NCI-H748 treated with DMSO at 0.1 percent for 48 hours (cell line): ENCODE measurements at regions not wholly inside any gene's neighbourhood (a gene's known extent, or its start where the extent isn't known, plus 50 kb on each side); places are given as distances from the start of the nearest gene placed in this dataset.
A peak's percentile ranks its signal among the peaks of the same experiment; 100 is the strongest.

Experiments
- DNase-seq: peaks from one replicate; lab custom pipeline; 2025; lab: John Stamatoyannopoulos, UW

DNA sequence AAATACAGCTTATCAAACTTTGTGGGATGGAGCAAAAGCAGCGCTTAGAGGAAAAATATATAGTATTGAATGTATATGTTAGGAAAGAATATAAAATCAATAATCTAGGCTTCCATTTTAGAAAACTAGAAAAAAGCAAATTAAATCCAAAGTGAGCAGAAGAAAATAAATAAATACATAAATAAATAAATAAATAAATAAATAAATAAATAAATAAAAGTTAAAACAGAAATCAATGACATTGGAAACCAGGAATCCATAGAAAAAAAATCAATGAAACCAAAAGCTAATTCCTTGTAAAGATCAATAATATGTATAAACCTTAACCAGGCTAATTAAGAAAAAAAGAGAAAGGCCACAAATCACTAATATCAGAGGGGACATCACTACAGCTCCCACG, 141.8 kb upstream of the C1QTNF7 start:
- no peak for DNase-seq

DNA sequence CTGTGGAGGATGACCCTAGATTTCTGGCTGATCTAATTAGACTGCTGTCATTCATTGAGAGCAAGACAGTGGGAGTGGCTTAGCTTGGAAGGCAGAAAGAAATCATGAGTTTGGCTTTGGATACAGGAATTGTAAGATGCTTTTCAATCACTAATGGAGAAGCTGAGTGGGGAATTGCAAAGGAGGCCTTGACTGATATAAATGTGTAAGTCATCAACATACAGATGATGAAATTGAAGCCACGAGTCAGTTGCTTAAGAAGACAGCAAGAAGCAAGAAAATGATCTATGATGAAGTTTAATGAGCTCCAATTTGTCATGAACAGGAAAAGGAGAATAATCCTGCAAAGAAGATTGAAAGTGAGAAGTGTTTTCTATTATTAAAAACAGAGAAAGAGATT, 136.7 kb upstream of the C1QTNF7 start:
- no peak for DNase-seq

DNA sequence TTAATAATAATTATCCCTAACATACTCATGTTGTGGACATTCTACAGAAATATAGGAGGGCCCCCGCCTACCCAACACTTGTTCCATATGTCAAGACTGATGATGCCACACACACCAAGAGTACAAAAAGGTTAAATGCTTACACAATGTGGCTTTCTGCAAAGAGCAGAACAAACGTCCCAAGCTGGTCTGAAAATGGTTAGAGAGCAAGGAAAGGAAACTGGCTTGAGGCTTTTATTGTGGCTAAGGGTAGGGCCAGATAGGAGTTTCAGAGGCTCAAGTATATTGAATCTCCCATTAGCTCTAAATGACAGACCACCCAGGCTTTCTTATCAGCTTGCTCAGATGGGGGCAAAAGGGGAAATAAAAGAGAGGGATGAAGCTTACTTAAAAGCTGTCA, 134.1 kb upstream of the C1QTNF7 start:
- no peak for DNase-seq

DNA sequence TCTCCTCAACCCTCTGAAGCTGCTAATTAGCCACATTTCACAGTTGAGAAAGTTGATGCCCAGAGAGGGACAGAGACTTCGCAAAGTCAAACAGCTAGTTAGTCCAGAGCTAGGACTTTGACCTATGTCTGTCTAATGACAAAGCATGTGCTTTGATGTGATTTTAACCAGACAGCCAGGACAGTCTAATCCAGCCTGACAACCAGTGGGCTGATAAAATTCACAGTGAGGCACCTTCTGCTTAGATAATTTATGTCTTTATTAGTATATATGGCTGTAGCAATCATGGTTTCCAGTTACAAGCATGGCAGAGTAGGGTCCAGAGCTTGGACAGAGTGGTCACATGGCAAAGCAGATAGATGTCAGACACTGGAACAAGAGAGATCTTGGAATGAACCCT, 133.6 kb upstream of the C1QTNF7 start:
- no peak for DNase-seq

DNA sequence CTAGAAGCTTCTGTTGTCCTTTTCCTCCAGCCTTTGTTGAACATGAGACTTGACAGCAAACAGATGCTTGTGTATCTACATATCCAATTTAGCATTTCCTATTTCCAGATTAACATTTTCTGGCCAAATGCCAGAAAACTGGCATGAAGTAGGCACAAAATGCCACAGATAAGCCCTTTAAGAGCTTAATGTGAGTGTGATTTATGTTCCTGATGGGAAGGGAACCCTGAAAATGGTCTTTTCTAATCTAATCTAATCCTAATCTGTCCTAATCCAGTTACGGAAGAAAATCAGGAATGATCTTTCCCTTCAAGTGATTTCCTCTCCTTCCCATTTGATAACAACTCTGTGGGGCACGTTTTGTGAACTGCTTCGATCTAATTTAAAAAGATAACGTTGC, 133.0 kb upstream of the C1QTNF7 start:
- DNase-seq, result no peak

DNA sequence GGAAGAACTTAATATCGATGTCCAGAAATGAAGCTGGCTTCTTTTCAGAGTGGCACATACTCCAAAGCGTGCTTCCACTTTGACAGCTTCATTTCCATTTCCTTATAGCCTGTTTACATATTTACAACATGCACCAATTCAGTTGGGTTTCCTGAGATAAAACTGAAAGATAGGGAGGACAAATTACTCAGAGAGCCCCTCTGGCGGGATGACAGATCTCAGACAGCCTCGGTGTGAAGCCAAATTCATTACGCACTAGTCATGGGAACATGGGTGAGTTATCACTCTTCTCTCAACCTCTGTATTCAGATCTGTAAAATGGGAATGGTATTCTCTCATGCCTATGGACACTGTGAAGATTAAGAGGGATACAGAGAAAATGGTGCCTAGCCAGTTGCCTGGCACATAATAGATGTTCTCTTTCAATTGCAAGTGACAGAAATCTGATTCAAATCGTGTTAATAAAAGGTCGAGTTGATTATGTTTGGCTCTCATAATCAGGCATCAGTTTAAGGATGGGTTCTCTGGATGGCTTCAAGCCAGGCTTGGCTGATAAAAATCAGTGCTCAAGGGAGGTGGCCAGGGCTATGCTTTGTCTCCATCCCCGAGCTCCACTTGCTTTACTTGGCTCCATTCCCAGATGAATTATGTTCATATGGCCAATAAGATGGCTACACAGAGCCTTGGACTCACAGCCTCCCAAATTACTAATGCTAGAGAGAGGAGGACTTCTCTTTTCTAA, 132.2 kb upstream of the C1QTNF7 start:
- DNase-seq, result peak; percentile 37

DNA sequence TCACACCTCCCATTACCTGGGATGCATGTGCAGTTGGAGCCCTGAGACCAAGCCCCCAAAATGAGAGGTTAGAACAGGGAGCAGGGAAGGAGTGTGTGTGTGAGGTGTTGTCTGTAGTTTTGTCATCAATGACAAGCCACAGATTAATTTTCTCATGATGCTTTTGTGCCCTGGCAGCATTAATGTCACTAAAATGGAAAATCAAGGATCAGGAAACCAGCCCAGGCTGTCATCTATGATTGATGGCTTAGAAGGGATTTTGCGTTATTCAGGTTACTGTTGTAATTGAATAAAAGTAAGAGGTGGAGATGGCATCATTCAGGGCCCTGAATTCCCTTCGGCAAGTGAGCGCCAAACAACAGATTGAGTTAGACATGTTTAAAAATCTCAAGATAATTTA, 130.5 kb upstream of the C1QTNF7 start:
- no peak for DNase-seq

DNA sequence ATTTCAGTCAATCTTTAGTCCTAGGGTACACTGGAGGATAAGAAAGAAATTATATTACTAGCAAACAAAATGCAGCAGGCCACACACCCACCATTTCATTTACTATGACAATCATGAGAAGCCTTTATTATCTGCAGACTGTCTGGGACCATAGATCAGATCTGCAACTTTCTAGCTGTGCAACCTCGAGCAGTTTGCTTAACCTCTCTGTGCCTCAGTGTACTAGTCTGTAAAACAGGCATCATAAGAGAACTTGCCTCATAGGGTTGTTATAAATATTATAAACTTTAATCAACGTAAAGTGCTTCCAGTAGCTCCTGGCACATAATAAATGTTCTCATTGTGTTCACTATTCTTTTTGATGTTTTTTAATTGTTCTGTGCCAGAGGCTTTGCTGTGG, 128.2 kb upstream of the C1QTNF7 start:
- DNase-seq, result no peak

DNA sequence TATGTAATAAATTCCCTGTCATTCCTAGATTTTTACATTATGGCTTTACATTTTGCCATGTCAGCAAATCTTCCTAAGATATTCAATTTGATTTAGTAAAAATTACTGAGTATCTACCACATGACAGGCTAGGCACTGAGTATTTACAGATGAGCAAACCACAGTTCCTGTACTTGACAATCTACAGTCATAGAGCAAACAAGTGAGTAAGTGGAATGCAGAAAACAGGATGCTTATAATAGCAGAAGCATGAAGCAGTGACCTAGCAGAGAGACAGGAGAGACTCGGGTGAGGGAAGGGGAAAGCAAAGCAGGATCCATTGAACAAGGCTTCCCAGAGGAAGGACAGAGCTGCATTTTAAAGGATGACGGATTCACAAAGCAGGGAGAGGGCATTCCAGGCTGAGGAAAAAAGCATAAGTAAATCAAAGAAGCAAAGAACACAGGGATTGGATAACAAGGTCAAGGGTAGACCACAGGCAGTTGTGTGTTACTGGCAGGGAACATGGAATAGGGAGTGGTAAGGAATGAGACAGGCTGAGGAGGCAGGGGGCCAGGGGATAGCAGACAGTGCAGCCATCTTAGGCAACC, 124.7 kb upstream of the C1QTNF7 start:
- no peak for DNase-seq

DNA sequence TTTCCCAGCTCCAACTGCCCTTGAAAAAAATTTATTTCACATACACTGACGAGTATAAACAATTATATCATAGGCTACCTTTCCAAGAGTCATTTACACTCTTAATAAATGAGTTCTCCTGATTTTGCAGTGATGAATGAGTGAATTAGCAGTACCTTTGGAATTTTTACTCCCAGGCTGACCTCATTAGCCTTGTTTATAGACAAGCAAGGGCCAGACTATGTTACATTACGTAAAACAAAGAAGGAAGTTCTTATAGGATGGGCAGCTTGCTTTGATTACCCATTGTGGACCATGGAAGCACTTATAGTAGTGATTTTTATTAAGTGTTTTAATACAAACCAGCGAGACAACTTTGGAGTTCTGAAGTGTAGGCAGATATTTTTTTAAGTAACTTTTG, 112.9 kb upstream of the C1QTNF7 start:
- no peak for DNase-seq

DNA sequence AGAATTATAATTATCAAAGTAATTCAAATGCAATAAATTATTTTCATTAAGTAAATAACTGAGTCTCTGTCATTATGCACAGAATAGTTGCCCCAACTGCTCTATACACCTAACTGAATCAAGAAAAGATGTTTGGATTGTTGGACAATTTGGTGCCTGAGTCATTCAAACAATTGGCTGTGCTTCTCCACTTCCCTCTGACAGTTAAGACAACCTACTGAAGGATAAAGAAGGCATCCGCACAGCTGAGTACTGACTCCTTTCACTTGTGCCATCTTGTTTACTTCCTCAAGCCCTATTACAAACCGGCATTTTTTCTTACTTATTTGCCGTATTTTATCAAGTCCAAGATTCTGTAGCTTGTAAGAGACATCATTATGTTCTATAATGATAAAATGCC, 110.6 kb upstream of the C1QTNF7 start:
- DNase-seq, result no peak

DNA sequence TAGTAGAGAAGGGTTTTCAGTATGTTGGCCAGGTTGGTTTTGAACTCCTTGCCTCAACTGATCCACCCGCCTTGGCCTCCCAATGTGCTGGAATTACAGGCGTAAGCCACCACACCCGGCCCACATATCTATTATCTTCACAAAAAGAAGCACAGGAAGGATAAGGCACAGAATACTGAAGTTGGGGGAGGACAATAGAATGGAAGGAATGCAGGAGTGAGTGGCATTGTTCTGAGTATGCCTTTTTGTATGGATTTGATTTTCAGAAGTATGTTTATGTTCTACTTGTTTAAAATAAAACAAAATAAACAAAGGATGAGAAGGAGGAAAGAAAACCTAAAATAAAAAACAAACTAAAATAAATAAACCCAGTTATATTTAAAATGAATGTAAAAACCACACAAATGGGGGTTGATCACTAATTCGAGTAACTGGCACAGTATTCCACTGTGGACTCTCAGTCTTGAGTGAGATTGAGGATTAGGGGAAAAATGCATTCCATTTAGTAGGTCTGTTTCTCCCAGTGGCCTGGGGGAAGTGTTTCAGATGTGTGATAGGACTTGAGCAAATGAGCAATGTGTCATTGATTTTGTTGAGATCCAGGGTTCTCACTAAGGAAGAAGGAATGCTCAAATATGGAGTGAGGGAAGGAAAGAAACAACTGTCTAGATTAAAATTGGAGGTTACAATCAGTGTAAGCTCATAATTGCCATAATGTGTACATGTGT, 109.0 kb upstream of the C1QTNF7 start:
- DNase-seq, result no peak

DNA sequence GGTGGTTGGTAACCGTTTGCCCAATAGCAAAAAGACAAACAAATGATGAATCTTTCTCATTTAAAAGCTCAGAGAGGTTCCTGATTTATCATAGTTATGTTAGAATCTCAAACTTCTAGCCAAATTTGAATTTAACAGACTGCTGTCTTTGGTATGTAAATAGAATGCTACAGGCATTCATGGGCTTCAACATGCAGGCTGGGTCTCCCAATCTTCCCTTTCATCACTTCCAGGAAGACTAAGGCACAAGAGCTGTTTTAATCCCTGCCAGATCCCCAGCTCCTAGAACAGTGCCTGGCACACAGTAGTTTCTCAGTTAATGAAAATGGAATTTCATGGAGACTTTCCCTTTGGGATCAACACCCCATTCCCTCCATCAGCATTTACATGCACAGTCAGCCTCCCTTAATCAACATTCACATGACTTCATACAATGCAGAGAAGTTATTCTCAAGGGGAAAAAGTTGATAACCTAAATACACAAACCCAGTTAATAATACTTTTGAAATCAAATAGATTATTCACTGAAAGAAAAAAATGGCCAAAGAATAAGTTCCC, 107.6 kb upstream of the C1QTNF7 start:
- no peak for DNase-seq

DNA sequence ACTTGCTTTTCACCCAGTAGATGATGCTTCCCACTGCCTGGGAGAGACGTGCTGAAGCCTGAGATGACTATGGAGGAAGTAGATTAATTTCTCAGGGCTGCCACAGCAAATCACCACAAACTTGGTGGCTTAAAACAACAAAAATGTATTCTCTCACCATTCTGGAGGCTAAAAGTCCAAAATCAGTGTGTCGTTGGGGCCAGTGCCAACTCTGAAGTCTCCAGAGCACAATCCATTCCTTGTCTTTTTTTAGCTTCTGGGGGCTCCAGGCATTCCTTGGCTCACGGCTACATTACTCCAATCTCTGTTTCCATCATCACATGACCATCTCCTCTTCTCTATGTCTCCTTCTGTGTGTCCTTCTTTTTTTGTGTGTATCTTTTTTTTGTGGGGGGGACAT, 105.8 kb upstream of the C1QTNF7 start:
- DNase-seq, result no peak

DNA sequence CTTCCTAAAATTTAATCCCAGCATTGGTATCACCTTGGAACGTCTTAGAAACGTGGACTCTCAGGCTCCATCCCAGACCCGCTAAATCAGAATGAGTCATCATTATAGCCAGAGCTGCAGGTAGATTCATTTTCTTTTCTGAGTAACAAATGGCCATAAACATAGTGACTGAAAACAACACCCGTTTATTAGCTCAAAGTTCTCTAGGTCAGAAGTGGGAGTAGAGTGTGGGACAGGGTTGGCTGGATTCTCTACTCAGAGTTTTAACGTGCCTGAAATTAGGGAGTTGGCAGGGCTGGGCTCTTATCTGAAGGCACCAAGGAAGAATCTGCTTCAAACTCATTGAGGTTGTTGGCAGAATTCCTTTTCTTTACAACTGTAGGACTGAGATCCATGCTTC, 101.8 kb upstream of the C1QTNF7 start:
- no peak for DNase-seq

DNA sequence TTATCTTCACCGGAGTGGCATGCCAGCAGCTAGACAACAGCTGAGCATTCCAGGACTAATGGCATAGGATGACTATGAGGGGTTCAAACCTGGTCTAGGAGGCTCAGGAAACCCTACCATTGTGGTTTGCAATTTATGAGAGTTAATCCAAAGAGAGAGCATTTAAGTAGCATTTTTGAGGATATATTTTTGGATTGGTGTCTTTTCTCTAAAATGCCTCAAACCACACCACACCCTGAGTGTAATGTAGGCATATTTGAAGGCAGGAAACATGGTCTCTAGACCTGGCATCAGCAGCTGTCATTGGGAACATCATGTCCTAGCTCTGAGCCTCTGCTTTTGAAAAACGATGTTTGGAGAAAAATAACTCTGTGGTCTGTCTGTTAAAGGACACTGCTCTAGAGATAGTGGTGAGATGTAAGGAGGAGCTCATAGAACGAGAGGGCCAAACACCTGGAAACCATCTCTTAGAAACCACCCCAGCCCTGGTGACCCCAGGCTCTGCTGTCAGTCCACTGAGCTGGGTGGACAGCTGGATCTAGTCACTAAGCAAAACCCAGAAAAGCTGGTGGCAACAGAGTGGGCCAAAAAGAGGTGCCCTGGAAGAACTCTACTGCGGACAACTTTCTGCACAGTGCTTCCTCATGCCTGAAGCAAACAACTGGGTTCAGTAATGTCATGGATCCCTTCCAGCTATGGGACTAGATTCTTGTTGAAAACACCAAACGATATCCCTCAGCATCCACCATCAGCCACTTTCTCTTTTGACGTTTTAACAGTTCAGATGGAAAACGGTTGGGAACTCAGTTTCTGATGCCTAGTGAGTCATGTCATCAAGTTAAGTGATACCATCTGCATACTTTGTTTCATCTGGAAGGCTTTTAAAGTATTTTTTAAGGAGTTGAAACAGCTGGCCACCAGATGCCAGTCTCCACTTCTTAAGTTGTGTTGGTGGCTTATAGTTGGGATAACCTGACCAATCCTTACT, 100.2 kb upstream of the C1QTNF7 start:
- no peak for DNase-seq

DNA sequence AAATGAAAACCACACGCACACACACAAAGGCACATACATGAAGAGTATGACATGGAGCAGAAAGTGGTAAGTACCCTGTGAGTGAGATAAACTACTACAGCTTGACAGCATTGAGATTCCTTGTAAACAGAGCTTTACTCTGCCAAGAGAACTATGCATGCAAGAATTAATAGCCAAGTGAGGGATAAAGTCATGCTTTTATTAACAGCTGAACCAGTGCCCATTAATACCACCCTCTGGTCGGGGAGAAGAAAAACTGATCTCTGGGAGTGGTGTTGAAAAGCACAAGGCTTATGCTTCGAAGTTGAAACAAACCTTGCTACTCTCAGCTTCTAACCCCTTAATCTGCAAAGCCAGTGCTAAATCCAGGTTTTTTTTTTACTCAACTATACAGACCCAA, 95.9 kb upstream of the C1QTNF7 start:
- DNase-seq, result no peak

DNA sequence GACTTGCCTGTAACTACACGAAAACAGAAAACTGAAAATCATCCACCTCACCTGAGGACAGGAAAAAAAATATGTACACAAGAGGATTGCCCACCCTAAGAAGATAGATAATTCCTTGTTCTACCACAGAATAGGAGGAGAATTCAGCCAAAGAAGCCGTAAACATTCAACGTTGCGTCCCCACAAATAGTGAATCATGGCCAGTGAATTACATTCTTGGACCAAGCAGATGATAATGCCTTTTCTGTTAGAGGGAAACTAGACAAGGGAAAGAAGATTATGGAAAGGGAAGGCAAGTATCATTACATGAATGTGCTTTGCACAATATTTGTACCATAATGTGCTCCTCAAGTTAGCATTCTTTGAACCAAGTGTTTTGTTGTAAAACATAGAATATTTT, 95.5 kb upstream of the C1QTNF7 start:
- DNase-seq, result no peak

DNA sequence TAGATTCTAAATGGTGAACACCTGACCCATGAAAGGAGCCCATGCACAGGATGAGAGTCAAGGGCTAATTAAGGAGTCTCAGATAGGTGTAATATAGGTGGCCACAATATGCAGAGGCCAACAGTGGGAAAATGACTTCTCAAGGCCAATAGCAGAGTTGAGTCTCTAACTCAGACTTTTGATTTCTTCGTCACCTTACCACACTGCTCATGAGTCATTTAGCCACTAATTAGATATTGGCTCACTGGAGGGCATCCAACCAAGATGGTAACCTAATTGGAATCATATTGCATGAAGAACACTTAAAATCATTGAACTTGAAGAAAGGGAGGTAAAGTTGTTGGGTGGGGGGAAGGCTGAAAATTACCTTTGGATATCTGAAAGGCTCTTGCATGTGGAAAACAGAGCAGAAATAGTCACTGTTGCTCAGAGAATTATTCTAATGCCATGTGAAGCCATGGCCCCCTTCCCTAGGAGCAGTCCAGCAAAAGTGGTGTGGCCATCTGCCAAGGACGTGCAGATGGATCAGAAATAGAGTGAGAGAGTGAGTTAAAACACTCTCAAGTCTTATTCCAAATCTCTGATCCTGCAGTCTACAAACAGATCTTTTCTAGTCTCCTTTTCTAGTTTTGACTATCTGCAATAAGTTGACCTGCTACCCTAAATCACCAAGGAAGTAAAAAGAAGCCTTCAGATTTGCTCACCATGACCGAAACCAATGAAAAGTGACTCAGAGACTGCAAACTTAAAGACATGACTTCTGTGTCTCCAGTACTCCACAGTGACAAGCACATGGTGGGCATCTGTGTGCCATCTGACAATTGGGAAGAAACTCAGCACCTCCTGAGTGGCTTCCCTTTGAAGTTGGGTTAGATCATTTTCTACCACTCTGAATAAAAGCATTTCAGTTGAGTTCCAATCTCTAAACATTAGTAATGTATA, 93.9 kb upstream of the C1QTNF7 start:
- DNase-seq, result no peak

DNA sequence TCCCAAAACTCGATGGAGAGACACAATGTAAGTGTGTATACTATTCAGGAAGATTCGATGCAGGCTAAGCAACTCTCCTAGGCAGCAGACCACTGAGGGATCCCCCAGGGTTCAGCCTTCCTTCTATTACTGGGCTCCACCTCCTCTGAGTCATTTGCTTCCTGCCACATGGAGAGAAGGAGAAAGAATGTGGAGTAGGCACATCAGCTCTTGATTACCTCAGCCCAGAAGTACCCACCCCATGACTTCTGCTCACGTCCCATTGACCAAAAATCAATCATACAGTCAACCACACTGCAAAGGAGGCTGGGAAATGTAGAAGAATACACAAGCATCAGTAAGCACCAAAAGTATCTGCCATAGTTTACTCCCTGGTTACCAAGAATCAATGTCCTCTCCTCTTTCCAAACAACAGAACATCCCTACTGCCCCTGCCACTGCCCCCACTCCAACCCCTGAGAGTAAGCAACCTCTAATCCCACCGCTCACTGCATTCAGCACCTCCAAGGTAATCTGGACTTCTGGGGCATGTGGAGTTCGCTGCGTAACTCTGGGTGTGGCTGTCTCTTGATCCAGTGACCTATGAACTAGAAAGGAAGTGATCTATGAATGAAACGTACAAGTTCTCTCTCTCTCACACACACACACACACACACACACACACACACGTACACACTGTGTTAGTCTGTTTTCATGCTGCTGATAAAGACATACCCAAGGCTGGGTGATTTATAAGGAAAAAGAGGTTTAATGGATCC, 91.2 kb upstream of the C1QTNF7 start:
- no peak for DNase-seq
